Naive thymus-derived CD4-positive, alpha-beta T cell (primary cell): ENCODE measurements at regions not wholly inside any gene's neighbourhood (a gene's known extent, or its start where the extent isn't known, plus 50 kb on each side); places are given as distances from the start of the nearest gene placed in this dataset.

Experiments
- ATAC-seq: fragments of 150-1000 bp; cut with Tn5 transposase; 2 replicates; pipeline ENCODE4 v1.10.0; 2021; ENCODE audit warnings: mild to moderate bottlenecking, moderate library complexity
- CTCF ChIA-PET: fragments of 350-600 bp; sonication (Branson Sonifier 250); formaldehyde crosslinking; loops from one replicate; lab custom pipeline; 2021; ENCODE audit warnings: antibody characterized with exemption; lab: Charles Lee
- POLR2A ChIA-PET: fragments of 350-600 bp; sonication (Branson Sonifier 250); formaldehyde crosslinking; loops from one replicate; lab custom pipeline; 2021; ENCODE audit warnings: antibody characterized with exemption, inconsistent platforms; lab: Charles Lee
- DNase-seq, 9 donors: peaks; one replicate each; pipeline versions ENCODE4 v3.0.0 to v3.0.0-alpha.2; 2020 to 2022; ENCODE audit warnings: mixed read lengths in 1 of 9
- H3K27ac ChIP-seq: one replicate; pipeline ENCODE4 v1.7.0; 2013; ENCODE audit warnings: mild to moderate bottlenecking, low read depth, low read length, moderate library complexity
- H3K27me3 ChIP-seq, 2 donors: one replicate each; pipeline ENCODE4 v1.7.0; 2013; ENCODE audit warnings: low read length in 2 of 2, mild to moderate bottlenecking in 2 of 2, moderate library complexity in 2 of 2; ENCODE audit not compliant: control insufficient read depth in 2 of 2, insufficient read depth in 2 of 2
- H3K36me3 ChIP-seq, 3 experiments: 1 replicate in 2 of 3; 2 replicates in 1 of 3; pipeline ENCODE4 v1.7.0; 2013; ENCODE audit warnings: low read length in 3 of 3, mild to moderate bottlenecking in 3 of 3, moderate library complexity in 1 of 3; ENCODE audit not compliant: insufficient read depth in 3 of 3, control insufficient read depth in 2 of 3
- H3K4me1 ChIP-seq, 2 donors: one replicate each; pipeline ENCODE4 v1.7.0; 2013; ENCODE audit warnings: low read length in 2 of 2, mild to moderate bottlenecking in 2 of 2, moderate library complexity in 1 of 2; ENCODE audit not compliant: control insufficient read depth in 2 of 2, insufficient read depth in 2 of 2
- H3K4me3 ChIP-seq: 2 replicates; pipeline ENCODE4 v1.7.0; 2013; ENCODE audit warnings: mild to moderate bottlenecking, low read length
- H3K9me3 ChIP-seq, 3 experiments: 1 replicate in 2 of 3; 2 replicates in 1 of 3; pipeline ENCODE4 v1.7.0; 2013; ENCODE audit warnings: low read length in 3 of 3; ENCODE audit not compliant: control insufficient read depth in 2 of 3
- H3K27ac Mint-ChIP-seq, 9 donors: one replicate each; pipeline ENCODE4 v1.8.0; 2020 to 2022; ENCODE audit warnings: mixed read lengths in 9 of 9, mild to moderate bottlenecking in 8 of 9, moderate library complexity in 5 of 9, inconsistent platforms in 2 of 9
- H3K27me3 Mint-ChIP-seq, 5 donors: one replicate each; pipeline ENCODE4 v1.8.0; 2021 to 2022; ENCODE audit warnings: mixed read lengths in 5 of 5, mild to moderate bottlenecking in 1 of 5
- H3K36me3 Mint-ChIP-seq, 5 donors: one replicate each; pipeline ENCODE4 v1.8.0; 2020 to 2022; ENCODE audit warnings: mixed read lengths in 5 of 5, mild to moderate bottlenecking in 3 of 5, inconsistent platforms in 1 of 5
- H3K4me1 Mint-ChIP-seq, 7 donors: one replicate each; pipeline ENCODE4 v1.8.0; 2020 to 2022; ENCODE audit warnings: mixed read lengths in 7 of 7, mild to moderate bottlenecking in 3 of 7, inconsistent platforms in 1 of 7
- H3K4me3 Mint-ChIP-seq, 10 donors: one replicate each; pipeline ENCODE4 v1.8.0; 2020 to 2022; ENCODE audit warnings: mild to moderate bottlenecking in 10 of 10, mixed read lengths in 10 of 10, moderate library complexity in 6 of 10, inconsistent platforms in 2 of 10
- H3K9me3 Mint-ChIP-seq, 11 donors: one replicate each; pipeline ENCODE4 v1.8.0; 2020 to 2022; ENCODE audit warnings: mixed read lengths in 11 of 11, mild to moderate bottlenecking in 4 of 11, inconsistent platforms in 1 of 11, moderate library complexity in 1 of 11
- intact Hi-C, 2 donors: fragments of 100-400 bp; cut with micrococcal nuclease; formaldehyde crosslinking; loops; one replicate each; pipeline ENCODE4 v1.15.1; 2023

DNA sequence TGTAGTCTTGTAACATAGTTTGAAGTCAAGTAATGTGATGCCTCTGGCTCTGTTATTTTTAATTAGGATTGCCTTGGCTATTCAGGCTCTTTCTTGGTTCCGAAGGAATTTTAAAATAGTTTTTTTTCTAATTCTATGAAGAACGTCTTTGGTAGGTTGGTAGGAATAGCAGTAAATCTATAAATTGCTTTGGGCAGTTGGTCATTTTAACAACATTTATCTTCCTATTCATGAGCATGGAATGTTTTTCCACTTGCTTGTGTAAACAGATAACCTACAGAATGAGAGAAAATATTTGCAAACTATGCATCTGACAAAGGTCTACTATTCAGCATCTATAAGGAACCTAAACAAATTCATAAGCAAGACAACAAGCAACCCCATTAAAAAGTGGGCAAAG is 173.2 kb upstream of the TRPC7 start:
- H3K9me3 ChIP-seq: no peaks in the 10 kb centered on the region
- intact Hi-C loops: no loop called here
- Mint-ChIP-seq H3K36me3 (no peaks in the 10 kb centered on the region), H3K9me3 (peaks cover 0 to 13% (median 2%) of the 10 kb centered on the region in 11 donors), H3K4me1 (no peaks in the 10 kb centered on the region), H3K27me3 (no peaks in the 10 kb centered on the region), H3K4me3 (no peak overlapping the region), H3K27ac (no peak overlapping the region)
- no peaks in the 10 kb centered on the region for H3K36me3 ChIP-seq
- POLR2A ChIA-PET: no interaction called here
- H3K4me3 ChIP-seq: no peak overlapping the region
- H3K4me1 ChIP-seq: no peaks in the 10 kb centered on the region
- ATAC-seq (no peak), DNase-seq (no peak)
- no peaks in the 10 kb centered on the region for H3K27me3 ChIP-seq
- H3K27ac ChIP-seq: no peak overlapping the region
- CTCF ChIA-PET: no interaction called here

DNA sequence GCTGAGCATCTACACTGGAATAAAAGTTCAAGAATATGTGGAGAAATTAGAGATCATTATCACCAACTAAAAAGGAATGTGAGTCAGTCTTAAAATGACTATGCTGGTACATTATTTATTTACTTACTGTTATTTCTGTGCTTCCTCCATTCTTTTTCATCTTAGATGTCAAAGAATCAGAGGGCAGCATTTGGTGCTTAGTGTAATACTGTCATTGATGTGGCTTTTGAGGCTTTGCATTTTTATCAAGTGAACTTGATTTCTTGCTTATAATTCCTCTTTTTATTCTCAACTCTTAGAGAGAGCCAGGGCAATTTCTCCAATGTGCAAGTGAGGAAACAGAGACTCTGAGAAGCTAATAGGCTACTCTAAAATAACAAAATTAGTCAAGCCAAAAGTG is 163.7 kb upstream of the TRPC7 start:
- Histone ChIP-seq H3K27me3 (no peaks in the 10 kb centered on the region), H3K27ac (no peak overlapping the region), H3K36me3 (no peaks in the 10 kb centered on the region), H3K9me3 (no peaks in the 10 kb centered on the region), H3K4me1 (no peaks in the 10 kb centered on the region), H3K4me3 (no peak overlapping the region)
- intact Hi-C loops: no loop called here
- H3K9me3 Mint-ChIP-seq: peaks cover 0 to 12% (median 0%) of the 10 kb centered on the region in 11 donors
- ChIA-PET POLR2A (no interaction called here), CTCF (no interaction called here)
- H3K36me3 Mint-ChIP-seq: peaks cover 0 to 5% (median 0%) of the 10 kb centered on the region in 5 donors
- peaks cover 0 to 6% (median 0%) of the 10 kb centered on the region in 5 donors for H3K27me3 Mint-ChIP-seq
- no peak for DNase-seq
- H3K4me3 Mint-ChIP-seq: no peak overlapping the region
- no peaks in the 10 kb centered on the region for H3K4me1 Mint-ChIP-seq
- H3K27ac Mint-ChIP-seq: no peak overlapping the region
- ATAC-seq: no peak

DNA sequence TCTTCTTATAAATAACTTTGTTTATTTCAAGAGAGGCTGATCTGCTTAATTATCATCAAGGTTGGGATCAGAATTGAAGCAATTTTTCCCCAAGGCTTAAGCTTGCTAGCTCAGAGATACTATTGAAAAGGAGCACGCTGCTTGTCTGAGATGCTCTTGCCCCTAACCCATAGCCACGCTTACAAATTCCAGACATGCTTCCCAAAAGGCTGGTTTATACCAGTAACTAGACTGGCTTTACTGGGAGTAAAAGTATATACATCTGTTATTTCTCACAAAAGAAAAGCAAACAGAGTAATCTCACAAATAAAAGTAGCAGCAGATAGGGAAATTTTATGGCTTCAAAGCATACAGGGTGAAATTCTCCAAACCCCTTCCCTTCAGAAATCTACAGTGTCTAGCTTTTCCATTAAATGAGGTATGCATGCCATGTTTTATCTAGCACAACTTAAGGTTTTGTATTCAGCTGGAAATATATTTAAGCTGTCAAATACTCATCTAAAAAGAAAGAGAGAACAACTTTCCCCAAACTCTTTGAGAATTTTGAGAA is 163.2 kb upstream of the TRPC7 start:
- ChIA-PET POLR2A (interaction anchor here (0.7 kb wide), 1 partner anchor 58 kb away, joined by 3 read pairs; no protein-coding TSS in a partner anchor), CTCF (no interaction called here)
- intact Hi-C loops: no loop called here
- DNase-seq (no peak), ATAC-seq (no peak)
- Histone ChIP-seq H3K36me3 (no peaks in the 10 kb centered on the region), H3K9me3 (no peaks in the 10 kb centered on the region), H3K4me1 (no peaks in the 10 kb centered on the region), H3K4me3 (no peak overlapping the region), H3K27me3 (no peaks in the 10 kb centered on the region), H3K27ac (no peak overlapping the region)
- no peaks in the 10 kb centered on the region for H3K4me1 Mint-ChIP-seq
- peaks cover 0 to 6% (median 0%) of the 10 kb centered on the region in 5 donors for H3K27me3 Mint-ChIP-seq
- H3K9me3 Mint-ChIP-seq: peaks cover 0 to 14% (median 0%) of the 10 kb centered on the region in 11 donors
- H3K27ac Mint-ChIP-seq: no peak overlapping the region
- no peak overlapping the region for H3K4me3 Mint-ChIP-seq
- H3K36me3 Mint-ChIP-seq: peaks cover 0 to 5% (median 0%) of the 10 kb centered on the region in 5 donors

DNA sequence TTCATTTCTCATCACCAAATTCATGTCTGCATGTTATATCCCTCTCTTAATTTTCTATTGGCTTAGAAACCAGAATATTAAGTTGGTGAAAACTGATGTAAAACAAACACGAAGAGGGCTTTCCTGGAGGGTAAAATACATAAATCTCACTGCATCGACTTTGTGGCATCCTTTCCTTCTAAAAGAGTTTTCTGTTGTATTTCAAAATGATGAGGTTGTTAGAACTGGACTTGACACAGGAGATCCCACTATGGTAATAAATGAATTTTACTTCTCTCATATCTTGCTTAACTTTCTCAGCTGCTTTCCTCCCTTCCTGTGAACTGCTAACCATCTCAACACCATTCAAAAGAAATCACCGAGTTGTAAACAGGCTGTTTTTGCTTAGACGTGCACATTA is 162.0 kb upstream of the TRPC7 start:
- Histone ChIP-seq H3K27me3 (no peaks in the 10 kb centered on the region), H3K27ac (no peak overlapping the region), H3K36me3 (no peaks in the 10 kb centered on the region), H3K4me3 (no peak overlapping the region), H3K9me3 (no peaks in the 10 kb centered on the region), H3K4me1 (no peaks in the 10 kb centered on the region)
- Mint-ChIP-seq H3K36me3 (peaks cover 0 to 5% (median 0%) of the 10 kb centered on the region in 5 donors), H3K27me3 (peaks cover 0 to 4% (median 0%) of the 10 kb centered on the region in 5 donors), H3K4me3 (no peak overlapping the region), H3K27ac (no peak overlapping the region), H3K4me1 (no peaks in the 10 kb centered on the region), H3K9me3 (peaks cover 0 to 14% (median 0%) of the 10 kb centered on the region in 11 donors)
- ChIA-PET CTCF (no interaction called here), POLR2A (no interaction called here)
- intact Hi-C loops: no loop called here
- DNase-seq: no peak
- no peak for ATAC-seq

DNA sequence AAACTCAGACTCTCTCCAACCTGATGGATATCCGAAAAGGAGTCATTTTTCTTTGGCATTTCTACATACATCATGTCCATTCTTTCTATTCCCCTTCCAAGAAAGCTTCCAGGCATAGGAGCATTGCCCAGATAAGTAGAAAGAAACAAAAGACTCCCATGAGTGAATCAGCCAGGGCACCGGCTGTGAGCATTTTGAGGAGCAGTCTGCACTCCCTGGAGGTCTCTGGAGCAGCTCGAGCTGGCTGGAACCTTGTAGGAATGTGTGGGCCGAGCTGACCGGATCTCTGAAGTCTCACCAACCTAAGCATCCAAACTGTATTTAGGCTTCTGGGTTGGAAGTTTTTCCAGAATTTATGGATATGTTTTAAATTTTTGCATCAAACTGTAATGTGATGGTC is 161.4 kb upstream of the TRPC7 start:
- no peaks in the 10 kb centered on the region for H3K9me3 ChIP-seq
- H3K9me3 Mint-ChIP-seq: peaks cover 0 to 14% (median 0%) of the 10 kb centered on the region in 11 donors

DNA sequence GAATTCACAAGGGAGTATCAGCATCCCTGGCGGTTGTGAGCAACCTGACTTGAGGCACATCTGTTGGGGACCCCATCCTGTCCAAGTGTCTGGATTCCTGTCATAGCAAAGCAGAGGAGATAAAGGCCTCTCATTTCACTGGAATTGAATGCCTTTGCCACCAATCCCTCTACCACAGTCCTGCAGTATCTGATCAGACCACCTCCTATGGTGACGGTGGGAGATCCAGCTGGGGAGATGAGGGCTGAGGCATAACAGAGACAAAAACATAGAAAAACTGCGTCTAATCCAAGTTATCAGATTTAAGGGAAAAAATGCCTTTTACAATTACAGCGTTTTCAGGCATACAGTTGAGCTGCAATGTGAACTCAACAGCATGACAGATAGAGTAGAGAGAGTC is 160.7 kb upstream of the TRPC7 start:
- H3K9me3 Mint-ChIP-seq: peaks cover 0 to 14% (median 2%) of the 10 kb centered on the region in 11 donors
- POLR2A ChIA-PET: no interaction called here

More for the DNA sequence above, 161.4 kb upstream of the TRPC7 start:
- H3K27me3 Mint-ChIP-seq: peaks cover 0 to 4% (median 0%) of the 10 kb centered on the region in 5 donors
- CTCF ChIA-PET: no interaction called here
- peaks cover 0 to 5% (median 0%) of the 10 kb centered on the region in 5 donors for H3K36me3 Mint-ChIP-seq
- no peak overlapping the region for H3K27ac Mint-ChIP-seq
- Histone ChIP-seq H3K27me3 (no peaks in the 10 kb centered on the region), H3K4me1 (no peaks in the 10 kb centered on the region), H3K4me3 (no peak overlapping the region), H3K27ac (no peak overlapping the region), H3K36me3 (no peaks in the 10 kb centered on the region)
- no peak overlapping the region for H3K4me3 Mint-ChIP-seq
- ATAC-seq (no peak), DNase-seq (no peak)
- intact Hi-C loops: no loop called here
- no peaks in the 10 kb centered on the region for H3K4me1 Mint-ChIP-seq
- POLR2A ChIA-PET: no interaction called here

DNA sequence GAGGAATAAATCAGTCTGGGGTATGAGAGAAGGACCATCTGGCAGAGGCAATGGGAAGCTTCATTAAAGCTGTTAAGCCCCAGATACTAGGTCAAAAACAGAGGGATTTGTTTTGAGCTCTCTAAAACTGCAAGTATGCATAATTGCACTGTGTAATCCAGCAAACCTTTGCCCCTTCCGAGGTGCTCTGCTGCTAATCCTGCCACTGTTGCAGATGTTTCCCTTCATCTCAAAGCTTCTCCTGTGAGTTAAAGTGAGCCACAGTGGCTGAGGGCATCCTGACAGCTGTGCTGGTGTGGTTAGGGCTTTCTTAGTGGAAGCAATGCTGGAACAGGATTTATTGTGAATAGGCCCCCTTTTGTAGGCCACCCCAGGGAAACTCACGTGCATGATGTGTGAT is 160.3 kb upstream of the TRPC7 start:
- no peak overlapping the region for H3K4me3 ChIP-seq
- ChIA-PET CTCF (no interaction called here), POLR2A (no interaction called here)
- no peaks in the 10 kb centered on the region for H3K4me1 Mint-ChIP-seq
- intact Hi-C loops: no loop called here
- no peaks in the 10 kb centered on the region for H3K4me1 ChIP-seq
- no peaks in the 10 kb centered on the region for H3K36me3 ChIP-seq
- peaks cover 0 to 14% (median 2%) of the 10 kb centered on the region in 11 donors for H3K9me3 Mint-ChIP-seq
- no peaks in the 10 kb centered on the region for H3K27me3 ChIP-seq
- DNase-seq (no peak), ATAC-seq (no peak)
- H3K27ac Mint-ChIP-seq: no peak overlapping the region
- H3K4me3 Mint-ChIP-seq: no peak overlapping the region
- H3K9me3 ChIP-seq: no peaks in the 10 kb centered on the region
- H3K36me3 Mint-ChIP-seq: peaks cover 0 to 5% (median 0%) of the 10 kb centered on the region in 5 donors
- no peak overlapping the region for H3K27ac ChIP-seq
- H3K27me3 Mint-ChIP-seq: peaks cover 0 to 6% (median 0%) of the 10 kb centered on the region in 5 donors

More for the DNA sequence above, 160.7 kb upstream of the TRPC7 start:
- Histone ChIP-seq H3K4me1 (no peaks in the 10 kb centered on the region), H3K27ac (no peak overlapping the region), H3K36me3 (no peaks in the 10 kb centered on the region), H3K9me3 (no peaks in the 10 kb centered on the region), H3K4me3 (no peak overlapping the region), H3K27me3 (no peaks in the 10 kb centered on the region)
- no peak for DNase-seq
- Mint-ChIP-seq H3K36me3 (peaks cover 0 to 5% (median 0%) of the 10 kb centered on the region in 5 donors), H3K4me3 (no peak overlapping the region), H3K27ac (no peak overlapping the region), H3K4me1 (no peaks in the 10 kb centered on the region), H3K27me3 (peaks cover 0 to 5% (median 0%) of the 10 kb centered on the region in 5 donors)
- intact Hi-C loops: no loop called here
- CTCF ChIA-PET: no interaction called here
- no peak for ATAC-seq
